Stomach (tissue), 4 donors: ENCODE measurements at regions not wholly inside any gene's neighbourhood (a gene's known extent, or its start where the extent isn't known, plus 50 kb on each side); places are given as distances from the start of the nearest gene placed in this dataset.

Experiments used
- POLR2A ChIP-seq, 4 donors: fragments of 450-650 bp; IDR thresholded peaks; one replicate each; pipeline ENCODE4 v1.6.1; 2016; ENCODE audit warnings: antibody characterized with exemption in 4 of 4, control low read depth in 2 of 4, mild to moderate bottlenecking in 1 of 4, moderate library complexity in 1 of 4
- POLR2AphosphoS5 ChIP-seq, 3 donors: sonication (generic); formaldehyde crosslinking; IDR thresholded peaks; one replicate each; pipeline ENCODE4 v1.6.1; 2016; ENCODE audit warnings: antibody characterized with exemption in 3 of 3
- TF ChIP-seq, protein P1 (sequence below), 7 experiments: fragments of 450-650 bp in 4 of 7; fragments of 200-600 bp in 3 of 7; sonication (generic) in 3 of 7; IDR thresholded peaks; one replicate each; pipeline ENCODE4 v1.5.1; 2016 to 2019; ENCODE audit warnings: antibody characterized with exemption in 7 of 7, control low read depth in 2 of 7, mild to moderate bottlenecking in 1 of 7

DNA sequence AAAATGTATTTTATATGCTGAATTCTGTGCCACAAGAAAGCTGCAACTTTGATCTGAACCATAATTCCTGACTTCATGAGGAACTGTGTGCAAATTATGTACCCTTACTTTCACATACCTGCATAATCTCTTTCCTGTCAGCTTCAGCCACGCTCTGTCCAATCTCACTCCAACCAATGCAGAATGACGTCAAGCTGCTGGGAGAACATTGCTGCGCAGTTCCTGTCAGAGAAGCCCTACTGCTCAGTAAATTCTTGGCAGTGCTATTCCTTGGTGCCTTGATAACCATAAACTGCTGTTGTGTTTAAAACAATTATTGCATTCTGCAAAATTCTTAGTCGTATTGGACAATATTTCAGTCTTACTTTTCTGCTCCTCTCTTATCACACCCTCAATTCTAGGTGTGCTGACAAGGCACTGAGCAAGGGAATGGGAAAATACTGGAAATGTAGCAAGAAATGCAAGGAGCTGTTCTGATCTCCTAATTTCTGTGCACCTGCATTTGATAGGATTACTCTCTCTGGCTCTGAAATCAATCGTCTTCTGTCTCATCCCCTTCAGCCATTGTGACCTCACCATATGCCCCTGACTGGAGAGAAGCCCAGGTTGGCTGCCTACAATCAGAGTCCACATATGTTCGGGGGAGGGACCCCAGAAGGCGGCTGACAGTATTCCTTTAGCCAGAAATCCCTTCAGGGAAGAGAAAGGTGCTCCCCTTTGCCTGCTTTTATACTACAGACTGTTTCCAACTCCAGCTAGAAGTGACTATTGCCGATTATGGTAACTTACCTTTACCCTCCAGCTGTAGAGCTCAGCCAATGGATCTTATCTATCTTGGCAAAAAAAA, 274.9 kb upstream of the NOVA1 start:
- no peak for TF ChIP-seq POLR2A (IDR thresholded peaks at IDR 0.05)
- TF ChIP-seq, protein P1, sequence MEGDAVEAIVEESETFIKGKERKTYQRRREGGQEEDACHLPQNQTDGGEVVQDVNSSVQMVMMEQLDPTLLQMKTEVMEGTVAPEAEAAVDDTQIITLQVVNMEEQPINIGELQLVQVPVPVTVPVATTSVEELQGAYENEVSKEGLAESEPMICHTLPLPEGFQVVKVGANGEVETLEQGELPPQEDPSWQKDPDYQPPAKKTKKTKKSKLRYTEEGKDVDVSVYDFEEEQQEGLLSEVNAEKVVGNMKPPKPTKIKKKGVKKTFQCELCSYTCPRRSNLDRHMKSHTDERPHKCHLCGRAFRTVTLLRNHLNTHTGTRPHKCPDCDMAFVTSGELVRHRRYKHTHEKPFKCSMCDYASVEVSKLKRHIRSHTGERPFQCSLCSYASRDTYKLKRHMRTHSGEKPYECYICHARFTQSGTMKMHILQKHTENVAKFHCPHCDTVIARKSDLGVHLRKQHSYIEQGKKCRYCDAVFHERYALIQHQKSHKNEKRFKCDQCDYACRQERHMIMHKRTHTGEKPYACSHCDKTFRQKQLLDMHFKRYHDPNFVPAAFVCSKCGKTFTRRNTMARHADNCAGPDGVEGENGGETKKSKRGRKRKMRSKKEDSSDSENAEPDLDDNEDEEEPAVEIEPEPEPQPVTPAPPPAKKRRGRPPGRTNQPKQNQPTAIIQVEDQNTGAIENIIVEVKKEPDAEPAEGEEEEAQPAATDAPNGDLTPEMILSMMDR (IDR thresholded peaks at IDR 0.05): no peak
- peak; percentile 19 to 67 (median 44) for TF ChIP-seq POLR2AphosphoS5 (IDR thresholded peaks at IDR 0.05)
